Activated CD4-positive, alpha-beta T cell treated with anti-CD3 and anti-CD28 coated beads, Interleukin-10, Interleukin-2, amounts not matched to agents 100 ng/mL and 50 ng/mL, durations not matched to agents 16 hours and 8 hours (primary cell): ENCODE measurements at regions not wholly inside any gene's neighbourhood (a gene's known extent, or its start where the extent isn't known, plus 50 kb on each side); places are given as distances from the start of the nearest gene placed in this dataset.
"Not testable (repeated sequence)": the region's sequence is repeated elsewhere in the genome, so short reads cannot be mapped to it uniquely, and the experiment has no call there.

ENCODE experiments used
- DNase-seq: peaks from one replicate; pipeline ENCODE4 v3.0.0-alpha.2; 2020

GRCh38 chr3:66816090-66816761 is 181.9 kb upstream of the KBTBD8 start:
- DNase-seq, result peak; percentile 55

DNA sequence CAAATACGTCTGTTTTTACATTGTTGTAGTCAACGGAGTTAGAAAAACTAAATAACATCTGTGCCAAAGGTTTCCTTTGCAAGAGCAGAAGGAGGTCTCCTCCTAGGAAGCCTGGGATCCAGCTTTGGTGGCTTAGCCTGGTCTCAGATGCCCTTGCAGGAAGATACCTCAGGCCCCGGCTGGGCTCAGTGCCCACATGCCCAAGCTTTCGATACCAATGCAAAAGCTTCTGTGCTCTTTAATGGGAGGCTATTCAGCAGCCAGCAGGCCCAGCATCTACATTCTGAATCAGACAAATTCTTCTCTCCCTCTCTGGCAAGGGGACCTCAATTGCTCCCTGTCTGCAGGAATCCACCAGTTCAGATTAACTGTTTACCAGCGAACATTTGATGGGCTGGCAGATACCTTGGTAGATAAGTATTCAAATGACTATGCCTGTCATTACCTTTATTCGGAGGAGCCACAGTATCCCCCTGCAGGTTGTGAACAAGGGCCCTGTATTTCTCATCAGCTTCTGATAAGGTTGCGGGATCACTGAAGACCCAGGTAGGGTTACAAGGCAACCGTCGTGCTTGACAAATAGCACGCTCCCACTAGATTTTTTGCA is 180.1 kb upstream of the KBTBD8 start:
- DNase-seq, result no peak

DNA sequence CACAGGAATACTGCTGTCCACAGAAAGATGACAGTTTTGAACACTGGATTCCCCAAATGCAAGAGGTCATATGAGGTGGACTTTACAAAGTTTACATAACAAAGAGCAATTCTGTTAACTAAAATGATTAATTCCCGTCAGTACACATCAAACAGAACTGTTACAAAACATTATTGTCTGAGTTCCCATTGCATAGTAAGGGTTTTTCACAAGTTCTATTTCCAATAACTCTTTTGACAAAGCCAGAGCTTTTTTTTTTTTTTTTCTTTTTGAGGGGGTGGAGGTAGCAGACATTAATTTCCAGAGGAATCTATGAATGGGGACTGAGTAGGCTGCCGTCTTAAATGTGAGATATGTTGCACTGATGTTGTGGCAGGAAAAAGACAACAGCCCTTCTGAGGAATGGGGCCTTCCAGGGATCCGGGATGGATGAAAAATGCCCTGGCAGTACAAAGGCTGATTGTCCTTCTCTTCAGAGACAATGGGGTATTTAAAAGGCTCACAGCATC is 178.1 kb upstream of the KBTBD8 start:
- DNase-seq, result no peak

GRCh38 chr3:66822186-66823008 is 175.7 kb upstream of the KBTBD8 start:
- peak; percentile 74 for DNase-seq

DNA sequence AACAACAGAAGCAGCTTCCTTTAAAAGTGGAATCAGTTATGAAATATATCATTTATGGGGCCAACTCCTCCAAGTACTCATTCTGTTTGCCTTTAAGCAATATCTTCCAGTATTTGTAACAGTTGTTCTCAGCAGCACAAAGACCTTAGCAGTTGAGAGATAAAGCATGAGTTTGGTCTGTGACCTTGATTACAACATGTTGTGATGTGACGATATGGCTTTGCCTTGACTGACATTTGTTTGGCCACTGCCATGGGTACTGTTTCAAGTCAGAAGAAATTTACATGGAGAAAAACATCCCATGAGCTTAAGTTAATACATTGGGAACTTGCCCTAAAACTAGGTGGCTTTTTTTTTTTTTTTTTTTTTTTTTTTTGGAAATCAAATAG is 175.1 kb upstream of the KBTBD8 start:
- no peak for DNase-seq

- no peak for DNase-seq
These were observed 174.6 kb upstream of the KBTBD8 start for GRCh38 chr3:66823532-66823931.

DNA sequence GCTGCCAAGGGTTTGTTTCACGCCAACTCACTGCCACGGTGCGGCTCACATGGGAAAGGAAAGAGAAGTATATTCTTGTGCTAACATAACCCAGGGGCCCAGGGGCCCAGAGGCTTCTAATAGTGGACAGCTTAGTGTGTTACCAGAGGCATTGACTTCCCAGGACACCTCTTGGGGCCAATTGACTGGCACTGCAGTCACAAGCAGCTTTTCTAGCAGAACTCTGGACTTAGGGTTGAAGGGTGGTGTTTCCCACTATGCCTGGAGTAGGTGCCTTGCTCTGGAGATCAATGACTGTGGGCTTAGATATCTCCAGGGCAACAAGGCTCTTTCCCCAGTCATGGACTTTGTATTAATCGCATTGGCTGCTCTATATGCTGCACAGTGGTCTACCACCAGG is 172.7 kb upstream of the KBTBD8 start:
- DNase-seq, result no peak

DNA sequence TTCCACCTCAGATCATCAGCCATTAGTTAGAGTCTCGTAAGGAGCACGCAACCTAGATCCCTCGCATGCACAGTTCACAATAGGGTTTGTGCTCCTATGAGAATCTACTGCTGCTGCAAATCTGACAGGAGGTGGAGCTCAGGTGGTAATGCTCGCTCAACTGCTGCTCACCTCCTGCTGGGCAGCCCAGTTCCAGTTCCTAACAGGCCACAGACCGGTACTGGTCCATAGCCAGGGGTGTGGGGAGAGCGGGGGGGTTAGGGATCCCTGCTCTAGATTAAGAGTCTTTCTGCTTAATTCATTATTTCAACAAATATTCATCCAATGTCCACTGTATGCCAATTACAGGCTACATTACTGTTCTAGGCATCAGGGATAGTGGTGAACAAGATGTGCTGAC is 170.4 kb upstream of the KBTBD8 start:
- DNase-seq, result no peak

DNA sequence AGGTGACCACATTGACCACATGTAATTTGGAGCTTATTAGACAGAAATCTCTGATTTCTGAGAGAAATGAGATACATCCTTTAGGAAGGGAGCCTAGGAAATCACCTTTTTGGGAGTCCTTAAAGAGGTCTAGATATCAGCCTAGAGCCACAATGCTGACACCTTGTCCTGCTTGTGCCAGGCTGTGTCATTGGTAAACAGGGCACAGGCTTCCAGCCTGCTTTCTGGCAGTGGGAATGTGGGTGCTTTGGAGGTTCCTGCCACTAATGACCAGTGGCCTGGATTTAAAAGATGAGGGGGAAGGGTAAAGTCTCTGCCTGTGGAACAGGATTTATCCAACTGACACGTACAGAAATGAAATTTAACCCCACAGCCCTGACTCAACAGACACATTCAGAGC is 169.8 kb upstream of the KBTBD8 start:
- no peak for DNase-seq

- no peak for DNase-seq
These were observed 167.8 kb upstream of the KBTBD8 start for GRCh38 chr3:66830301-66830700.

DNA sequence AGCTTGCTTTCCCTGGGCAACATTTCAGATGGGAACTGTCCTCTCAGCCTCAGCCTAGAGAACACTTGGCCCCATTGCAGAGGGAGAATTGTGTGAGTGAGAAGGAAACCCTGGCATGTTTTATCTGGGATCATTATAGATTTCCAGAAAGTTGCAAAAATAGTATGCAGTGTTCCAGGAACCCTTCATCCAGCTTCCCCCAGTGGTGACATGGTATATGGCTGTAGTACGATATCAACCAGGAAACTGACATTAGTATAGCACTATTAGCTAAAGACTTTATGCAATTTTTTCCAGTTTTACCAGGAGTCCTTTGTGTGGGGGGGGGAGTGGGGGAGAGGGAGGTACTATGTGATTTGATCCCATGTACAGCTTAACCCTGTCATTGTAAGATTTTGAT is 166.2 kb upstream of the KBTBD8 start:
- no peak for DNase-seq

DNA sequence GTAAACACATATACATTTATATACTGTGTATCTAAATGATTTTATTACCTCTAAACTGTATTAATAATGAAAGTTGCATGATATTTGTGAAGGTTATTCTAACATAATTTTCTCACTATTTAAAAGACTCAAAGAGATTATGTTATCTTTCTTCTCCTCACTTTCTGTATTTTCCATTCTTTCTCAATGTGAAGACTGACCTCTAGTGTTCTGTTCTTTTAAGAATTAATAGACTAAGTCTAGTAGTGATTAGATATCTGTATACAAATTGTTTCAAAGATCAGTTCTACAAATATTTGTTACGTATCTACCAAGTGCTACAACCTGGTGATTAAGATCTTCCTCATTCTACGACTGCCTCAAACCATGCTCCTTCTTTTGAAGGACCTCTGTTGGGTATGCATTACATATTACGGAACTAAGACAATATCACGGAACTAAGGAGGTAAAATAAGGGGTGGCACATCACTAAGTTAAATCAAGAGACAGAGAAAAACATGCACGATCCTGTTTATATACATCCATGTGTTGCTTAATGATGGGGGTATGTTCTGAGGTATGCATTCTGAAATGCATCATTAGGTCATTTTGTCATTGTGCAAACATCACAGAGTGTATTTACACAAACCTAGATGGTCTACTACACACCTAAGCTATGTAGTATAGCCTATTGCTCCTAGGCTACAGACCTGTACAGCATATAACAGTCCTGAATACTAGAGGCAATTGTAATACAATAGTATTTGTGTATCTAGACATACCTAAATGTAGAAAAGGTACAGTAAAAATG is 161.5 kb upstream of the KBTBD8 start:
- DNase-seq, result no peak

DNA sequence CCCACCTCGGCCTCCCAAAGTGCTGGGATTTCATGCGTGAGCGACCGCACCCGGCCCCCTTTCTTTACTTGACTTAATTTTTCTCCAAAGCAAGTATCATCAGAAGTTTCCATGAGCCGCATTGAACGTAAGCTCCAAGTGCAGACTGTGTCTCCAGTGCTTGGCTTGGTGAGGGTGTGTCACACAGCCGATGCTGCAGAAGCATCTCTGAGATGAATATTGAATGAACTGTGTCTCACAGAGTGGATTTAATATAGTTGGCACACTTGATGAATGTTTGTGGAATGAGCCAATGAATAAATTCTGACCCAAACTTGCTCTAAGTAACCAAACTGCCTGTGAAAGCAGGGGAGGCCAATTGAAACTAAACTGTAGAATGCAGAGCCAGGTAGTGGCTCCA is 159.4 kb upstream of the KBTBD8 start:
- no peak for DNase-seq

DNA sequence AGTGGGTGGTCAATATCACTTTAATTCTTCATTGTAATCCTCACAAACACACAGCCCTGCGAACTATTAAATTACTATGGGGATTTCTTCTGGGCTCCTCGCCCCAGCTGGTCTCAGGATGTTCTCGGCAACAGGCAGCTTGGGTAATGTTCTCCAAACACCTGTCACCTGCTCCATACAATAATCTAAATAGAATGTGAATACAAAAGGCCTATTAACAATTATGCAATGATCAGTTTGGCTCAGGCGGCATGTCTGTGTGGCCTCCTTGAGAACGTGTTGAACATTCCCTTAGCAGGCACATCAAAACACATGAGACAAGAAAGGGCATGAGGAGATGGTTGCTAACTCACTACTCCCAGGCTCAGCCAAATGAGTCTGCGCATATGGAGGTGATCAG is 158.6 kb upstream of the KBTBD8 start:
- DNase-seq, result no peak

DNA sequence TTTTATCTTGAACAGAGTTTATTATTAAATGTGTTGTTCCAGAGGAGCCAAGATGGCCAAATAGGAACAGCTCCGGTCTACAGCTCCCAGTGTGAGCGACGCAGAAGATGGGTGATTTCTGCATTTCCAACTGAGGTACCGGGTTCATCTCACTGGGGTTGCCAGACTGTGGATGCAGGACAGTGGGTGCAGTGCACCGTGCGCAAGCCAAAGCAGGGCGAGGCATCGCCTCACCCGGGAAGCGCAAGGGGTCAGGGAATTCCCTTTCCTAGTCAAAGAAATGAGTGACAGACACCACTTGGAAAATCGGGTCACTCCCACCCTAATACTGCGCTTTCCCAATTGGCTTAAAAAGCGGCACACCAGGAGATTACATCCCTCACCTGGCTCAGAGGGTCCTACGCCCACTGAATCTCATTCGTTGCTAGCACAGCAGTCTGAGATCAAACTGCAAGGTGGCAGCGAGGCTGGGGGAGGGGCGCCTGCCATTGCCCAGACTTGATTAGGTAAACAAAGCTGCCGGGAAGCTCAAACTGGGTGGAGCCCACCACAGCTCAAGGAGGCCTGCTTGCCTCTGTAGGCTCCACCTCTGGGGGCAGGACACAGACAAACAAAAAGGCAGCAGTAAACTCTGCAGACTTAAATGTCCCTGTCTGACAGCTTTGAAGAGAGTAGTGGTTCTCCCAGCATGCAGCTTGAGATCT is 155.2 kb upstream of the KBTBD8 start:
- DNase-seq, result not testable (repeated sequence)

- no peak for DNase-seq
These were observed 146.1 kb upstream of the KBTBD8 start for GRCh38 chr3:66851894-66852613.

DNA sequence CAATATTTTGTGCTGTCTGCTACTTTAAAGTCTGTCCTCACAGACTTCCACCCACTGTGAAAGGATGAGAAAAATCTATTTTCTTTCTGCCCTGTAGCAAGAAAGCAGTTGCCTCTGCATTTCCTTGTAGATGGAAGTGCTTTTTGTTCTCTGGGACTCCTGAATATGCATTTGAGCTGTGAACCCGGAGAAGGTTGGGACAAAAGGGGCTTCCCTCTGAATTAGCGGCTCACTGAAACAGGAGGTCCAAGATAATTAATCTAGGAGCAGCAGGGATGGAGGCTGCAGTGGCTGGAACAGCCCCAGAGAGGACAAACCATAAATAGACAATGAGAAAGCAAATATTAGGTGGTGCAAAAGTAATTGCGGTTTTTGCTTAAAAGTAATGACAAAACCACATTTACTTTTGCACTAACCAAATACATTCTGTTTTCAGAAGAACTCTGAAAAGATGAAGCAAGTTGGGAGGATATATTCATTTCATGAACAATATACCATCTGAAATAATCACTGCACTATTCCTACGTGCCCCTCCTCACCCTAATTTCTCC is 143.4 kb upstream of the KBTBD8 start:
- no peak for DNase-seq

GRCh38 chr3:66856533-66856932 is 141.6 kb upstream of the KBTBD8 start:
- no peak for DNase-seq

GRCh38 chr3:66858656-66859381 is 139.3 kb upstream of the KBTBD8 start:
- no peak for DNase-seq

DNA sequence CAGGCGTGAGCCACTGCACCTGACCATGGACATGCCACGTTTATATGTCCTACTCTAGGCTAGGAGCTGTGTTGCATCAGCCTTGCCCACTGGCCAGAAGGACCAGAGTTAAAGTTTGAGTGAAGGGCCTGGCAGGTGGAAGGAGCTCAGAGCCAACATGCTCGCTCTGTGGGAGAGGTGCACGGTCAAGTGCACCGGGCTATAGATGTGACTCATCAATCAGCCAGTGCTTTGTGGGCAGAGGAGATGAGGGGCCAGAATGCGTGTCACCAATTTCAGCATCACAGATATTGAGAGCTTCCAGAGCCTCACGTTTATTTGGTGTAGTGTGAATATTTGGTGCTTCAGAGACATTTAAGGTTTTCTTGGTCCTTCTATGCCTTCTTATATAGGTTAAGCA is 137.3 kb upstream of the KBTBD8 start:
- DNase-seq, result no peak
